ENCODE measurements at regions not wholly inside any gene's neighbourhood (a gene's known extent, or its start where the extent isn't known, plus 50 kb on each side); places are given as distances from the start of the nearest gene placed in this dataset.
"Not testable (repeated sequence)": the region's sequence is repeated elsewhere in the genome, so short reads cannot be mapped to it uniquely, and the experiment has no call there.

- peak; percentile 63 for DNase-seq
These were observed 90.3 kb downstream of the RTP5 start for GRCh38 chr2:241959751-241960269.

GRCh38 chr2:241961454-241961853, 91.9 kb downstream of the RTP5 start:
- DNase-seq, result no peak

DNA sequence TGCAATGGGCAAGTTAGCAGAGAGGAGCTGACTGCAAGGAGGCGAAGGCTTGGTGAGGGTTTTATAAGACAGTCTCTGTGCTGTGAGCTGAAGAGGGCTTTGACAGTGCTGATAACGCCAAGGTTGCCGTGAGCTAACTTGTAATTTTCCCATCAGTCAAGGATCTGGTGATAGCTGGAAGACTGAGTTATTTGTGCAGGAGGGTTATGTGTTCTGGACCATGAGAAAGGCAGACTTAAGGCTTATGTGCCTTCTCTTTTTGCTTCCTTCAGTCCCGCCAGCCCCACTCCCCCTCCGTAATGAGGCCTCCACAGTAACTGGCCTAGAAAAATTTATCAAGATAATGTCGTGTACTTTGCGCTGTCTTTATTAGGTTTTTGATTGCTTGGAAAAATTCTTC, 94.6 kb downstream of the RTP5 start:
- DNase-seq, result no peak

DNA sequence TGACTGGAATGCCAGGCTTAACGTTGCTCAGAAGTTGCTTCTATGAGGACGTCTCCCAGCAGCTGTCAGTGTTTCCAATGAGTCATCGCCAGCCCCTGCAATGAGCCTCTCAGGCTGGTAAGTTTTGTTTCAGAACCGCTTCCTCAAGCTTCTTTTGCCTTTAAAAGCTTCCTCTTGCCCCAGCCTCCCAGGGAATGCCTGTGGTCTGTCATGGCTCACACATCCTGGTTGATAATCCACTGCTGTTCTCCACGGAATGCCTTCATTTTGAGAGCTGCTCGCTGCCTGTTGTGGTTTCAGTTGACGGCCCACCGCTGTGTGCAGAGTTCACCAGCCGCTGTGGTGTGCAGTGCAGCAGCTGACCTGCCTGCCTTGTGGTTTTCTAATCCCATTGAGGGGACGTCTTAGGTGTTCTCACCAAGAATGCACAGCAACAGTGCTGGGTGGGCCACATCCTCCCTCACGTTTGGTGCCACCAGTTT, 96.4 kb downstream of the RTP5 start:
- DNase-seq, result peak; percentile 75

- no peak for DNase-seq
These were observed 97.3 kb downstream of the RTP5 start for GRCh38 chr2:241966647-241967466.

DNA sequence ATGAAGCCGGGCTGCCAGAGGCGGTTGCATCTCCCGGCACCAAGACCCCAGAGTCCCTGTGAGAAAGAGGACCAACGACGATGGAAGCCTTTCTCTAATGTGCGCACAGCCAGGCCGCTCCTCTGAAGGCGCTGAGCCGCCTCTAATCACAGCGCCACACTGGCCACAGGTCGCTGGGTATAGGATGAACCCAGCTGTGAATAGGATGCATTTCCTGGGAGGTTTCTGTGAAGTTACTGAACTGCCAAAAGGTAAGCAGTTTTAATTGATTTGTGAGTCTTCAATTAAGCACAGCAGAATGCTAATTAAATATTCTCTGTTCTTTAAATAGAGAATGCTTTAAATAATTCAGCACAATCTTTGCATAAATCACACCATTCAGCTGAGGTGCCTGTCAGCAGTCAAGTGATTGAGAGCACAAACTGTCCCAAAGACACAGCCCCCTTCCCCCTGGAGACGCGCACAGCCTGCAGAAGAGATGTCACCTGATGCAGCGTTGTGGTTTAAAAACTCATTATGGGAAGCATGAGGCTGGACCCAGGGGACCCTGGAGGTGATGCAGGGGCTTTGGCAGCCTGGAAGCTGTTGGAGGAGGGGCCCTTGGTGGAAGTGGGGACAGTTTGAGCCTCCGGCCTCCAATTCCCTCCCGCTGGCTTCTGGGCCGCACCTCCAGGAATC, 98.1 kb downstream of the RTP5 start:
- DNase-seq, result no peak

DNA sequence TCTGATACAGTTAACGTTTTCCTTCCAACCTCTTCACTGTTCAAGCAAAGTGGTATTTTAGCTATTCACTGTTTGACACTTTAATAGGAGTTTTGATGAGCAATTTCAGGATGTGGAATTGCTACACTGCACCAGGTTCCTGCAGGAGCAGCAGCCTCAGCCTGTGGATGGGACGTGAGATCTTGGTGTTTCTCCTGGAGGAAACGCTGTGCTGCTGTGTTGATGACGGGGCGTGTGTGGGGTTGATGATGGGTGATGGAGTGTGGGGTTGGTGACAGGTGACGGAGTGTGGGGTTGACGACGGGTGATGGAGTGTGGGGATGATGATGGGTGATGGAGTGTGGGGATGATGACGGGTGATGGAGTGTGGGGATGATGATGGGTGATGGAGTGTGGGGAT, 98.9 kb downstream of the RTP5 start:
- no peak for DNase-seq

GRCh38 chr2:241969182-241969581, 99.7 kb downstream of the RTP5 start:
- DNase-seq, result not testable (repeated sequence)

- DNase-seq, result no peak
These were observed 101.2 kb downstream of the RTP5 start for GRCh38 chr2:241970716-241971115.

DNA sequence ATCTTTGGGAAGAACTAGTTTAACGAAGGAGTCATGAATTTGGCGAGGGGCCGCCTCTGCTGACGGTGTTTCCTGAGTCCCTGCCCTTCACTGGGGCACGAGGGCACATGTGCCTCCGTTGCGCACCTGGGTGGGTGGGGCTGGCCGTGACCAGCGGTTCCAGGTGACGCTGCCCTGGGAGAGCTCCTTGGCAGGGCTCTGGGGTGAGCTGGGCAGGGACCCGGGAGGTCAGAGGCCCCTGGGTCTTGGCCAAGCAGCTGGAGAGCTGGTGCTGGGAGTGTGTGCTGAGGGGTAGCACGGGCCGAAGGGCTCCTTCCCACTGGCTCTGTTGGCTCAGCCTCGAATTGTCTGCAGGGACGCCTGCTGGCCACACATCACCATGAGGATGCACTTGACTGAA, 104.6 kb downstream of the RTP5 start:
- DNase-seq, result no peak

- DNase-seq, result no peak
These were observed 105.5 kb downstream of the RTP5 start for GRCh38 chr2:241974851-241975592.

- no peak for DNase-seq
These were observed 106.2 kb downstream of the RTP5 start for GRCh38 chr2:241975593-241976284.

DNA sequence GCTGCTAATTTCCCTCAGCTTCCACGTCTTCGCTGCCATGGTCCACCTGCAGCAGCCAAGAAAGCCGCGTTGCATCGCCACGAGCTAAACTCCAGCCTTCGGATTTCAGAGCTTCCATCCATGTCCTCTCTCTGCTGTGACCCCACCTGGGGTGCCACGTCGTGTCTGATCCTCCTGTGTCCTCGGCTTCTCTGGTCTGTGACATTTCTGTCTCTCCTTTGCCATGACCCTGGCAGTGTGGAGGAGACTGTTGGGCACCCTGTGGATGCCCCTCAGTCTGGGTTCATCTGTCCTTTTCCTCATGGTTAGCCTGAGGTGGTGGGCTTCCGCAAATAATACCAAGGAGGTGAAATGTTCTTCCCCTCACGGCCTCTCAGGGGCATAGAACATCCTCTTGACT, 106.8 kb downstream of the RTP5 start:
- no peak for DNase-seq

DNA sequence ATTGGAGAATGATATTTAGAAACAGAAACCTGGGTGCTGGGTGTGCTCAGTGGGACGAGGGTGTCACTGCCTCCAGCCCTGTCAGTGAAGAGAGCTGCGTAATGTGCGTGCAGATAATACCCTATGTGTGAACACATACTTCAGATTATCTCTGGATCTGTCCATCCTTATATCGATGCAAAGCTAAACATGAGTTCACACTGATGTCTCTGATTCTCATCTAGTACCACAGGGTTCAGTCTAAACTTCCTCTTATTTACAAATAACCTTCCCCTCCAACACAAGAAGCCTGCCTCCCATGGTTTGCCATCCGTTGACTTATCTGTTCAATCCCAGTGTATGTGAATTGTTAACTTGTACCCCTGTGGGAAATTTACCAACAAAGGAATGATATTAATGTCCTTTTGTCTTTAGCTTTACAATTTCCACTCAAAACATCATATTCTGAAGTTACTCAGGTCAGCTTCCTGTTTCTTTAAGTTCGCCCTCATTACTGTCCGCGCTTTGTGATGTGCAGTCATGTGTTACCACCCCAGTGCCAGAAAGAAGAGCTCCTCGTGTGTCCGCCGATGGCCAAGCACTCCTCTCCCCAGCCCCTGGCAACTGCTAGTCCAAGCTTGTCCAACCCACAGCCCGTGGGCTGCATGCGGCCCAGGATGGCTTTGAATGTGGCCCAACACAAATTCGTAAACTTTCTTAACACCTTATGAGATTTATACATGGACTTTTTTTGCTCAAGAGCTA, 108.2 kb downstream of the RTP5 start:
- no peak for DNase-seq

- DNase-seq, result no peak
These were observed 109.1 kb downstream of the RTP5 start for GRCh38 chr2:241978670-241979069.

DNA sequence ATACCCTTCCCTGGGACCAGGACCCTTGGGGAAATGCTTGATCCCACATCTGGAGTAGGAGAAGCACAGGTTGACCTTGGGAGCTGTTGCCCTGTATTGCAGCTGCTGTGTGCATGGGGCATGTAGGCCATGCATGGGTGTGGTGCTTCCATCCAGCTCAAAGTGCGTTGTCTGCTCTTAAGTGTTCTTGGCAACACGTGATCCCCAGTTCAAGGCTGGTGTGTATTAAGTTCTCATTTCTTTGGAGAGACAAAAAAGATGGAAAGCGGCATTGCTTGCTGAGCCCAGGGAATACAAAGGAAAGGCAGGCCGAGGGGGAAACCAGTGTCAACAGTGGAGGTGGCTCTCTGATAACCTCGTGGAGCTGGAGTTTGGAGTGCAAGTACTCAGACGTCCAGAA, 110.7 kb downstream of the RTP5 start:
- no peak for DNase-seq

GRCh38 chr2:241981076-241981700, 111.7 kb downstream of the RTP5 start:
- DNase-seq, result no peak

DNA sequence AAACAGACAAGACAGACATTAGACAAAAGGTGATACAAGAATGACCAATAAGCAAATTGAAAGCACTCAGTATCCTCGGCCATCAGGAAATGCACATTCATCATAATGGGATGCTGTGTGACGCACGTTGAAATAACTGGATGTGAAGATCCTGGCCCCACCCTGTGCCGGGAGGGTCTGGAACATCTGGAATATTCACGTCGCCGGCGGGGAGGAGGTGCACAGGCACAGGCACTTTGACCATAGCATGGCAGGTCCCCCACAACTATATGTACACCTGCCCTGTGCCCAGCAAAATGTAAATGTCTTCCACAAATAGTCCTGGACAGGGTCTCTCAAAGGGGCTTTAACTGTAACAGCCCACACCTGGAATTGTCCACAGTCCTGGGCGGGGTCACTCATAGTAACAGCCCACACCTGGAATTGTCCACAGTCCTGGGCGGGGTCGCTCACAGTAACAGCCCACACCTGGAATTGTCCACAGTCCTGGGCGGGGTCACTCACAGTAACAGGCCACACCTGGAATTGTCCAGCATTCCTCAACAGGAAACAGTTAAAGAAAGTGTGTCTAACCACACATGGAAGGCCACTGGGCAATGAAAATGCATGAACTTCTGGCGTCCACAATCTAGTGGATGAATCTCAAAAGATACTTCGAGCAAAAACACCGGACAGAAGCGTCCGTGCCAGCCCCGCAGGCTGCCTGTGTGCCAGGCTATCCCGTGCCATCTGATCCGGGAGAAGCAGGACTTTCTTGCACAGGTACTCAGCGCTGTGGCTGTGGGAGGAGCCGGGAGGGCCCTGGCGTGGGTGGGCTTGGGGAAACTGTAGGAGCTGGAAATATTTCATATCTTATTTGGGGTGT, 113.4 kb downstream of the RTP5 start:
- no peak for DNase-seq

GRCh38 chr2:241983571-241984270, 114.2 kb downstream of the RTP5 start:
- DNase-seq, result no peak

- no peak for DNase-seq
These were observed 114.7 kb downstream of the RTP5 start for GRCh38 chr2:241984271-241984655.

Data from GF-D8 (cell line).